HCT116 (cell line): ENCODE measurements at regions not wholly inside any gene's neighbourhood (a gene's known extent, or its start where the extent isn't known, plus 50 kb on each side); places are given as distances from the start of the nearest gene placed in this dataset.

Experiments
- ATAC-seq: fragments of 200-7000 bp; cut with Tn5 transposase; 2 replicates; pipeline ENCODE4 v1.9.1; 2020; ENCODE audit warnings: mild to moderate bottlenecking, moderate library complexity
- BruUV-seq: library from RNA; stranded (reverse); fragments of 400-500 nt; replicated peaks from 2 replicates; lab custom pipeline; 2021; lab: Mats Ljungman, UMichigan
- CTCF ChIA-PET: fragments of 300-600 bp; sonication (Branson Sonifier 250); formaldehyde crosslinking; loops from one replicate; lab custom pipeline; 2021; ENCODE audit warnings: antibody characterized with exemption; lab: Charles Lee
- POLR2A ChIA-PET: fragments of 300-600, 350-600 bp; sonication (Branson Sonifier 250); formaldehyde crosslinking; loops from one replicate; lab custom pipeline; 2021; ENCODE audit warnings: antibody characterized with exemption; lab: Charles Lee
- RAD21 ChIA-PET, 2 experiments: fragments of 300-600 bp; sonication (Branson Sonifier 250); formaldehyde crosslinking; loops; one replicate each; lab custom pipeline; 2023; ENCODE audit warnings: low total read pairs in 2 of 2; ENCODE audit not compliant: uncharacterized antibody in 2 of 2, unreplicated experiment in 2 of 2, low non-redundant PET in 1 of 2; lab: Charles Lee
- DNase-seq: peaks from one replicate; pipeline ENCODE4 v3.0.0-alpha.2; 2010; ENCODE audit warnings: low read depth, low spot score
- H2AFZ ChIP-seq: fragments of 200-600 bp; shearing (Covaris generic), sonication (generic); 2 replicates; pipeline ENCODE4 v1.6.1; 2017; ENCODE audit warnings: low read depth, mixed run types, mixed read lengths, antibody characterized with exemption, low read length; ENCODE audit not compliant: poor library complexity, severe bottlenecking
- H3K27ac ChIP-seq: 2 replicates; pipeline ENCODE4 v1.5.1; 2012; ENCODE audit warnings: low read depth, low read length
- H3K27me3 ChIP-seq: fragments of 200-600 bp; sonication (generic); 2 replicates; pipeline ENCODE4 v1.6.1; 2016; ENCODE audit warnings: mixed run types, low read length, mixed read lengths; ENCODE audit not compliant: insufficient read depth
- H3K36me3 ChIP-seq, 2 experiments: fragments of 200-500 bp in 1 of 2; fragments of 200-600 bp in 1 of 2; sonication (Bioruptor generic) in 1 of 2; sonication (generic) in 1 of 2; 2 replicates each; pipeline versions ENCODE4 v1.5.1 to v1.6.1; 2014 to 2016; ENCODE audit warnings: low read length in 2 of 2, inconsistent platforms in 1 of 2, mixed read lengths in 1 of 2, mixed run types in 1 of 2; ENCODE audit not compliant: insufficient read depth in 2 of 2, control insufficient read depth in 1 of 2
- H3K4me1 ChIP-seq, 2 experiments: fragments of 200-600 bp in 1 of 2; sonication (generic) in 1 of 2; 2 replicates each; pipeline versions ENCODE4 v1.5.1 to v1.6.1; 2012 to 2017; ENCODE audit warnings: low read length in 2 of 2, inconsistent platforms in 1 of 2, mild to moderate bottlenecking in 1 of 2, mixed read lengths in 1 of 2, mixed run types in 1 of 2, moderate library complexity in 1 of 2; ENCODE audit not compliant: insufficient read depth in 2 of 2, control insufficient read depth in 1 of 2
- H3K4me2 ChIP-seq: fragments of 200-600 bp; sonication (generic); 2 replicates; pipeline ENCODE4 v1.6.1; 2017; ENCODE audit warnings: mixed run types, low read length, mixed read lengths
- H3K4me3 ChIP-seq, 2 experiments: fragments of 200-600 bp in 1 of 2; sonication (generic) in 1 of 2; replicated peaks in 1 of 2; 2 replicates each; pipeline ENCODE4 v1.5.1; 2011 to 2016; ENCODE audit warnings: low read length in 2 of 2, control low read depth in 1 of 2, low read depth in 1 of 2, mild to moderate bottlenecking in 1 of 2, mixed read lengths in 1 of 2, mixed run types in 1 of 2
- H3K79me2 ChIP-seq: fragments of 200-600 bp; sonication (generic); 2 replicates; pipeline ENCODE4 v1.6.1; 2017; ENCODE audit warnings: mild to moderate bottlenecking, mixed run types, low read length, moderate library complexity, mixed read lengths; ENCODE audit not compliant: insufficient read depth
- H3K9ac ChIP-seq: fragments of 200-600 bp; sonication (generic); 2 replicates; pipeline ENCODE4 v1.6.1; 2016; ENCODE audit warnings: low read length, mixed read lengths
- H3K9me2 ChIP-seq: fragments of 200-600 bp; sonication (generic), shearing (Covaris generic); 2 replicates; pipeline ENCODE4 v1.6.1; 2017; ENCODE audit warnings: mixed run types, mild to moderate bottlenecking, moderate library complexity; ENCODE audit not compliant: insufficient read depth
- H3K9me3 ChIP-seq, 2 experiments: fragments of 200-500 bp in 1 of 2; fragments of 200-600 bp in 1 of 2; sonication (Bioruptor generic) in 1 of 2; sonication (generic) in 1 of 2; 2 replicates each; pipeline ENCODE4 v1.6.1; 2014 to 2017; ENCODE audit warnings: low read length in 2 of 2, mixed read lengths in 2 of 2, inconsistent platforms in 1 of 2, low read depth in 1 of 2, mild to moderate bottlenecking in 1 of 2, mixed run types in 1 of 2, moderate library complexity in 1 of 2; ENCODE audit not compliant: control insufficient read depth in 1 of 2, insufficient read depth in 1 of 2
- H4K20me1 ChIP-seq: fragments of 200-600 bp; sonication (generic), shearing (Covaris generic); 2 replicates; pipeline ENCODE4 v1.6.1; 2017; ENCODE audit warnings: mixed run types, mild to moderate bottlenecking, moderate library complexity; ENCODE audit not compliant: insufficient read depth
- CBX3 ChIP-seq: IDR thresholded peaks from 2 replicates; pipeline ENCODE4 v1.6.1; 2012; ENCODE audit warnings: low read depth
- CEBPB ChIP-seq: IDR thresholded peaks from 2 replicates; pipeline ENCODE4 v1.6.1; 2012; ENCODE audit warnings: low read depth
- CTCF ChIP-seq, 3 experiments: fragments of 200-600 bp in 1 of 3; sonication (generic) in 1 of 3; IDR thresholded peaks in 2 of 3; conservative IDR thresholded peaks in 1 of 3; 2 replicates each; pipeline ENCODE4 v1.5.1; 2012 to 2017; ENCODE audit warnings: low read depth in 2 of 3, low read length in 2 of 3, antibody characterized with exemption in 1 of 3, borderline replicate concordance in 1 of 3, control low read depth in 1 of 3, mild to moderate bottlenecking in 1 of 3, mixed read lengths in 1 of 3, mixed run types in 1 of 3, moderate library complexity in 1 of 3; ENCODE audit not compliant: insufficient read depth in 1 of 3
- EGR1 ChIP-seq: IDR thresholded peaks from 2 replicates; pipeline ENCODE4 v1.6.1; 2012; ENCODE audit warnings: low read depth
- ELF1 ChIP-seq: IDR thresholded peaks from 2 replicates; pipeline ENCODE4 v1.6.1; 2012; ENCODE audit warnings: low read depth, borderline replicate concordance
- FOSL1 ChIP-seq: IDR thresholded peaks from 2 replicates; pipeline ENCODE4 v1.6.1; 2012; ENCODE audit warnings: low read depth
- JUND ChIP-seq: IDR thresholded peaks from 2 replicates; pipeline ENCODE4 v1.6.1; 2012
- MAX ChIP-seq: IDR thresholded peaks from 2 replicates; pipeline ENCODE4 v1.6.1; 2012
- POLR2AphosphoS5 ChIP-seq: IDR thresholded peaks from 2 replicates; pipeline ENCODE4 v1.6.1; 2011; ENCODE audit warnings: mild to moderate bottlenecking, low read depth, low read length, moderate library complexity
- RAD21 ChIP-seq: IDR thresholded peaks from 2 replicates; pipeline ENCODE4 v1.6.1; 2012; ENCODE audit warnings: low read depth, mild to moderate bottlenecking
- SIN3A ChIP-seq: IDR thresholded peaks from 2 replicates; pipeline ENCODE4 v1.6.1; 2012; ENCODE audit warnings: low read depth
- SP1 ChIP-seq: IDR thresholded peaks from 2 replicates; pipeline ENCODE4 v1.6.1; 2012; ENCODE audit warnings: low read depth
- SRF ChIP-seq: IDR thresholded peaks from 2 replicates; pipeline ENCODE4 v1.6.1; 2012; ENCODE audit warnings: low read depth
- TCF7L2 ChIP-seq: IDR thresholded peaks from 2 replicates; pipeline ENCODE4 v1.7.0; 2011; ENCODE audit warnings: borderline replicate concordance, inconsistent platforms; ENCODE audit not compliant: insufficient read depth, insufficient read length; ENCODE audit errors: extremely low read depth
- YY1 ChIP-seq: IDR thresholded peaks from 2 replicates; pipeline ENCODE4 v1.6.1; 2011; ENCODE audit warnings: low read length, low read depth, moderate library complexity, mild to moderate bottlenecking; ENCODE audit not compliant: insufficient replicate concordance; ENCODE audit errors: extremely low read depth
- ZFX ChIP-seq: fragments of 450-650 bp; IDR thresholded peaks from 2 replicates; pipeline ENCODE4 v1.6.1; 2017
- ZNF274 ChIP-seq: fragments of 200-500 bp; sonication (Bioruptor generic); IDR thresholded peaks from 2 replicates; pipeline ENCODE4 v1.6.1; 2014; ENCODE audit warnings: mild to moderate bottlenecking, low read depth, low read length, inconsistent platforms
- intact Hi-C: fragments of 100-400 bp; cut with micrococcal nuclease; formaldehyde crosslinking; loops from 2 replicates; pipeline ENCODE4 v1.10.0; 2022

- Histone ChIP-seq H3K4me3 (no peak overlapping the region), H3K36me3 (no peaks in the 10 kb centered on the region), H3K4me2 (no peak overlapping the region)
- CTCF ChIA-PET: no interaction called here
- TF ChIP-seq EGR1: no peak
- TF ChIP-seq SIN3A: no peak
- no peak for TF ChIP-seq SP1
- TF ChIP-seq CBX3: no peak
- no peak for TF ChIP-seq POLR2AphosphoS5
- TF ChIP-seq JUND: no peak
- TF ChIP-seq FOSL1: no peak
- TF ChIP-seq TCF7L2: no peak
- no peak for TF ChIP-seq ZNF274
- TF ChIP-seq ELF1: no peak
- no peak for TF ChIP-seq ZFX
- TF ChIP-seq SRF: no peak
- no peak for TF ChIP-seq CEBPB
- no peak for TF ChIP-seq RAD21
- no peak for TF ChIP-seq MAX
- TF ChIP-seq CTCF (IDR thresholded peaks at IDR 0.05 in 2 of 3, conservative IDR thresholded peaks at IDR 0.05 in 1 of 3; ENCODE audit: borderline replicate concordance in 1 of 3, insufficient read depth in 1 of 3, low read depth in 2 of 3, low read length in 2 of 3): no peak
- TF ChIP-seq YY1: no peak
- TF ChIP-seq, all 23 proteins: peak for 0
- Histone ChIP-seq H2AFZ (no peak overlapping the region), H4K20me1 (no peaks in the 10 kb centered on the region), H3K27ac (no peak overlapping the region), H3K79me2 (no peaks in the 10 kb centered on the region), H3K27me3 (no peaks in the 10 kb centered on the region), H3K9me2 (no peaks in the 10 kb centered on the region), H3K4me1 (no peaks in the 10 kb centered on the region), H3K9ac (no peak overlapping the region), H3K9me3 (no peaks in the 10 kb centered on the region)
- no peak for ATAC-seq
- ChIA-PET RAD21 (no interaction called here), POLR2A (no interaction called here)
- no TSS peak for BruUV-seq
- intact Hi-C loops: no loop called here
- DNase-seq: no peak
These were observed 983.7 kb downstream of the SLITRK1 start for GRCh38 chr13:82898586-82898985.
